ENCODE measurements at regions not wholly inside any gene's neighbourhood (a gene's known extent, or its start where the extent isn't known, plus 50 kb on each side); places are given as distances from the start of the nearest gene placed in this dataset.

DNA sequence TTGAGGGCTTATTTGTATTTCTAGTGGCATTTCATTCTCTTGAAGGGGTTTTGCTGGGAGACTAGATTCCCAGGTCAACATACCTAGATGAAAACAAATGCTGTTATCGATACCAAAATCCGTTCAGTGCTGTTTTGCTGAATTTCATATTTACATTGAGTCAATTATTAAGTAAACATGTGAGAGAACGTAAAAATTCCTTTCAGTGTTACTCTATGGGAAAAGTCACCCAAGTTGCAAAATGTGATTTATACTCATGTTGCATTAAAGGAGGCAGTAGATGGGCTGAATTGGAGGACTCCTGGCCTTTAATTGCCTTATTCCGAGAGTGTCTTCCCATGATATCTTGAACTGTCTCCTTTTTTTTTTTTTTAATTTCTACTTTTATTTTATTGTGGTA is 1011.3 kb upstream of the NR2F2 start:
- no peak for TF ChIP-seq EZH2phosphoT487 (IDR thresholded peaks at IDR 0.05; ENCODE audit: borderline replicate concordance, low read depth)
- TF ChIP-seq, protein P1, sequence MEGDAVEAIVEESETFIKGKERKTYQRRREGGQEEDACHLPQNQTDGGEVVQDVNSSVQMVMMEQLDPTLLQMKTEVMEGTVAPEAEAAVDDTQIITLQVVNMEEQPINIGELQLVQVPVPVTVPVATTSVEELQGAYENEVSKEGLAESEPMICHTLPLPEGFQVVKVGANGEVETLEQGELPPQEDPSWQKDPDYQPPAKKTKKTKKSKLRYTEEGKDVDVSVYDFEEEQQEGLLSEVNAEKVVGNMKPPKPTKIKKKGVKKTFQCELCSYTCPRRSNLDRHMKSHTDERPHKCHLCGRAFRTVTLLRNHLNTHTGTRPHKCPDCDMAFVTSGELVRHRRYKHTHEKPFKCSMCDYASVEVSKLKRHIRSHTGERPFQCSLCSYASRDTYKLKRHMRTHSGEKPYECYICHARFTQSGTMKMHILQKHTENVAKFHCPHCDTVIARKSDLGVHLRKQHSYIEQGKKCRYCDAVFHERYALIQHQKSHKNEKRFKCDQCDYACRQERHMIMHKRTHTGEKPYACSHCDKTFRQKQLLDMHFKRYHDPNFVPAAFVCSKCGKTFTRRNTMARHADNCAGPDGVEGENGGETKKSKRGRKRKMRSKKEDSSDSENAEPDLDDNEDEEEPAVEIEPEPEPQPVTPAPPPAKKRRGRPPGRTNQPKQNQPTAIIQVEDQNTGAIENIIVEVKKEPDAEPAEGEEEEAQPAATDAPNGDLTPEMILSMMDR (IDR thresholded peaks at IDR 0.05): no peak
- no peak for TF ChIP-seq FOSL2 (IDR thresholded peaks at IDR 0.05; ENCODE audit: borderline replicate concordance, low read depth)
- TF ChIP-seq RAD21 (IDR thresholded peaks at IDR 0.05; ENCODE audit: low read length): no peak
- TF ChIP-seq NRF1 (IDR thresholded peaks at IDR 0.05; ENCODE audit: low read depth, low read length): no peak
- TF ChIP-seq RCOR1 (IDR thresholded peaks at IDR 0.05; ENCODE audit: low read length): no peak
- no peak for TF ChIP-seq YY1 (IDR thresholded peaks at IDR 0.05; ENCODE audit: low read depth)
- TF ChIP-seq, protein P2, sequence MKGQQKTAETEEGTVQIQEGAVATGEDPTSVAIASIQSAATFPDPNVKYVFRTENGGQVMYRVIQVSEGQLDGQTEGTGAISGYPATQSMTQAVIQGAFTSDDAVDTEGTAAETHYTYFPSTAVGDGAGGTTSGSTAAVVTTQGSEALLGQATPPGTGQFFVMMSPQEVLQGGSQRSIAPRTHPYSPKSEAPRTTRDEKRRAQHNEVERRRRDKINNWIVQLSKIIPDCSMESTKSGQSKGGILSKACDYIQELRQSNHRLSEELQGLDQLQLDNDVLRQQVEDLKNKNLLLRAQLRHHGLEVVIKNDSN (IDR thresholded peaks at IDR 0.05; ENCODE audit: borderline replicate concordance, low read depth): no peak
